ENCODE measurements at regions not wholly inside any gene's neighbourhood (a gene's known extent, or its start where the extent isn't known, plus 50 kb on each side); places are given as distances from the start of the nearest gene placed in this dataset.
"Not testable (repeated sequence)": the region's sequence is repeated elsewhere in the genome, so short reads cannot be mapped to it uniquely, and the experiment has no call there.

GRCh38 chr5:99247346-99247745, 318.5 kb upstream of the CHD1 start:
- no peak for DNase-seq

GRCh38 chr5:99243111-99243510, 314.3 kb upstream of the CHD1 start:
- DNase-seq, result no peak

- DNase-seq, result no peak
Observed at GRCh38 chr5:99239826-99240360, 311.1 kb upstream of the CHD1 start.

GRCh38 chr5:99191206-99191745, 262.5 kb upstream of the CHD1 start:
- no peak for DNase-seq

GRCh38 chr5:99187611-99188010, 258.8 kb upstream of the CHD1 start:
- no peak for DNase-seq

GRCh38 chr5:99179206-99179605, 250.4 kb upstream of the CHD1 start:
- DNase-seq, result no peak

GRCh38 chr5:99177796-99178195, 249.0 kb upstream of the CHD1 start:
- no peak for DNase-seq

- DNase-seq, result no peak
Observed at GRCh38 chr5:99176186-99176585, 247.4 kb upstream of the CHD1 start.

GRCh38 chr5:99169309-99169708, 240.5 kb upstream of the CHD1 start:
- DNase-seq, result no peak

GRCh38 chr5:99161538-99161937, 232.7 kb upstream of the CHD1 start:
- not testable (repeated sequence) for DNase-seq

- no peak for DNase-seq
Observed at GRCh38 chr5:99156688-99157087, 227.9 kb upstream of the CHD1 start.

- DNase-seq, result not testable (repeated sequence)
Observed at GRCh38 chr5:99143283-99143795, 214.5 kb upstream of the CHD1 start.

GRCh38 chr5:99141534-99142128, 212.8 kb upstream of the CHD1 start:
- DNase-seq, result no peak

GRCh38 chr5:99138911-99139310, 210.1 kb upstream of the CHD1 start:
- no peak for DNase-seq

- no peak for DNase-seq
Observed at GRCh38 chr5:99133921-99134320, 205.1 kb upstream of the CHD1 start.

- DNase-seq, result no peak
Observed at GRCh38 chr5:99129768-99130501, 201.1 kb upstream of the CHD1 start.

GRCh38 chr5:99122976-99123375, 194.2 kb upstream of the CHD1 start:
- DNase-seq, result no peak

GRCh38 chr5:99119326-99119725, 190.5 kb upstream of the CHD1 start:
- no peak for DNase-seq

- no peak for DNase-seq
Observed at GRCh38 chr5:99116526-99116925, 187.7 kb upstream of the CHD1 start.

GRCh38 chr5:99109894-99110293, 181.1 kb upstream of the CHD1 start:
- DNase-seq, result no peak

GRCh38 chr5:99105216-99105615, 176.4 kb upstream of the CHD1 start:
- no peak for DNase-seq

GRCh38 chr5:99104538-99105132, 175.8 kb upstream of the CHD1 start:
- DNase-seq, result no peak

GRCh38 chr5:99102073-99102697, 173.4 kb upstream of the CHD1 start:
- DNase-seq, result no peak
